GM23338 (cell line): ENCODE measurements at regions not wholly inside any gene's neighbourhood (a gene's known extent, or its start where the extent isn't known, plus 50 kb on each side); places are given as distances from the start of the nearest gene placed in this dataset.
A peak's percentile ranks its signal among the peaks of the same experiment; 100 is the strongest.

ENCODE experiments used
- ATAC-seq: fragments of 200-7000 bp; cut with Tn5 transposase; 3 replicates; pipeline ENCODE4 v1.9.1; 2020
- DNase-seq: peaks from one replicate; pipeline ENCODE4 v3.0.0-alpha.2; 2015; ENCODE audit warnings: low spot score
- H2AFZ ChIP-seq: fragments of 200-600 bp; sonication (generic); 2 replicates; pipeline ENCODE4 v1.8.0; 2016; ENCODE audit warnings: antibody characterized with exemption, mild to moderate bottlenecking, moderate library complexity
- H3F3A ChIP-seq: fragments of 200-600 bp; sonication (generic); replicated peaks from 2 replicates; pipeline ENCODE4 v1.8.0; 2017; ENCODE audit warnings: antibody characterized with exemption, mixed run types, low read depth
- H3K27ac ChIP-seq: fragments of 200-600 bp; sonication (generic); 2 replicates; pipeline ENCODE4 v1.6.1; 2016; ENCODE audit warnings: low read depth
- H3K27me3 ChIP-seq: fragments of 200-600 bp; sonication (generic); 2 replicates; pipeline ENCODE4 v1.8.0; 2016; ENCODE audit warnings: mild to moderate bottlenecking, mixed run types, moderate library complexity; ENCODE audit not compliant: insufficient read depth
- H3K36me3 ChIP-seq: fragments of 200-600 bp; sonication (generic); 2 replicates; pipeline ENCODE4 v1.8.0; 2016; ENCODE audit warnings: mild to moderate bottlenecking; ENCODE audit not compliant: insufficient read depth
- H3K4me1 ChIP-seq: fragments of 200-600 bp; sonication (generic); 2 replicates; pipeline ENCODE4 v1.8.0; 2016; ENCODE audit warnings: mild to moderate bottlenecking, moderate library complexity; ENCODE audit not compliant: insufficient read depth
- H3K4me2 ChIP-seq: fragments of 200-600 bp; sonication (generic); 2 replicates; pipeline ENCODE4 v1.7.1; 2017; ENCODE audit warnings: mixed run types
- H3K4me3 ChIP-seq: fragments of 200-600 bp; sonication (generic); 2 replicates; pipeline ENCODE4 v1.6.1; 2016; ENCODE audit warnings: mixed run types
- H3K79me2 ChIP-seq: fragments of 200-600 bp; sonication (generic); replicated peaks from 2 replicates; pipeline ENCODE4 v1.8.0; 2017; ENCODE audit warnings: mild to moderate bottlenecking; ENCODE audit not compliant: insufficient read depth
- H3K9me2 ChIP-seq: fragments of 200-600 bp; sonication (generic); 2 replicates; pipeline ENCODE4 v1.8.0; 2017; ENCODE audit not compliant: insufficient read depth
- H4K20me1 ChIP-seq: fragments of 200-600 bp; sonication (generic); replicated peaks from 2 replicates; pipeline ENCODE4 v1.8.0; 2017; ENCODE audit warnings: mild to moderate bottlenecking; ENCODE audit not compliant: insufficient read depth
- H3K27ac Mint-ChIP-seq: 2 replicates; pipeline ENCODE4 v1.8.0; 2020; ENCODE audit warnings: inconsistent platforms, mild to moderate bottlenecking, moderate library complexity, mixed read lengths
- H3K27me3 Mint-ChIP-seq: 3 replicates; pipeline ENCODE4 v1.8.0; 2022; ENCODE audit warnings: low read depth, mild to moderate bottlenecking, moderate library complexity, mixed read lengths, inconsistent platforms; ENCODE audit not compliant: insufficient read depth, poor library complexity
- H3K36me3 Mint-ChIP-seq: 3 replicates; pipeline ENCODE4 v1.8.0; 2021; ENCODE audit warnings: low read depth, mild to moderate bottlenecking, inconsistent platforms, moderate library complexity, mixed read lengths
- H3K4me1 Mint-ChIP-seq: 3 replicates; pipeline ENCODE4 v1.8.0; 2020; ENCODE audit warnings: mild to moderate bottlenecking, inconsistent platforms, mixed read lengths
- H3K4me3 Mint-ChIP-seq: 3 replicates; pipeline ENCODE4 v1.8.0; 2021; ENCODE audit warnings: moderate library complexity, mild to moderate bottlenecking, inconsistent platforms, mixed read lengths
- H3K9me3 Mint-ChIP-seq: 3 replicates; pipeline ENCODE4 v1.8.0; 2020; ENCODE audit warnings: moderate library complexity, mild to moderate bottlenecking, inconsistent platforms, mixed read lengths
- CREB1 ChIP-seq: fragments of 250-450 bp; sonication (Bioruptor Pico); IDR thresholded peaks from 2 replicates; pipeline ENCODE4 v1.5.0; 2020; ENCODE audit warnings: low read depth, mild to moderate bottlenecking, moderate library complexity
- EZH2 ChIP-seq: fragments of 200-600 bp; sonication (generic); IDR thresholded peaks from one replicate; pipeline ENCODE4 v1.8.0; 2017; ENCODE audit warnings: antibody characterized with exemption, mild to moderate bottlenecking, low read depth; ENCODE audit not compliant: unreplicated experiment
- EZH2phosphoT487 ChIP-seq: fragments of 200-600 bp; sonication (generic); IDR thresholded peaks from one replicate; pipeline ENCODE4 v1.8.1; 2018; ENCODE audit warnings: antibody characterized with exemption; ENCODE audit not compliant: unreplicated experiment
- JUNB ChIP-seq: IDR thresholded peaks from one replicate; pipeline ENCODE4 v1.6.1; 2016; ENCODE audit warnings: antibody characterized with exemption; ENCODE audit not compliant: unreplicated experiment
- STAT1 ChIP-seq: IDR thresholded peaks from one replicate; pipeline ENCODE4 v1.6.1; 2016; ENCODE audit warnings: antibody characterized with exemption; ENCODE audit not compliant: unreplicated experiment
- ZNF114 ChIP-seq: fragments of 250-450 bp; sonication (Bioruptor Pico); IDR thresholded peaks from 2 replicates; pipeline ENCODE4 v1.5.0; 2020; ENCODE audit warnings: mild to moderate bottlenecking, moderate library complexity
- ZNF331 ChIP-seq: fragments of 250-450 bp; sonication (Bioruptor Pico); IDR thresholded peaks from 2 replicates; pipeline ENCODE4 v1.5.0; 2020; ENCODE audit warnings: low read depth, mild to moderate bottlenecking, moderate library complexity
- TF ChIP-seq, protein P1 (sequence below): IDR thresholded peaks from 2 replicates; pipeline ENCODE4 v1.6.1; 2016; ENCODE audit warnings: antibody characterized with exemption
- TF ChIP-seq, protein P2 (sequence below): IDR thresholded peaks from one replicate; pipeline ENCODE4 v1.6.1; 2018; ENCODE audit warnings: antibody characterized with exemption; ENCODE audit not compliant: unreplicated experiment
- TF ChIP-seq, protein P3 (sequence below), 2 experiments: fragments of 200-600 bp in 1 of 2; sonication (generic) in 1 of 2; conservative IDR thresholded peaks; 2 replicates each; pipeline versions ENCODE4 v1.5.1 to v1.6.1; 2016 to 2017; ENCODE audit warnings: antibody characterized with exemption in 2 of 2, low read depth in 2 of 2, mild to moderate bottlenecking in 2 of 2, moderate library complexity in 1 of 2

DNA sequence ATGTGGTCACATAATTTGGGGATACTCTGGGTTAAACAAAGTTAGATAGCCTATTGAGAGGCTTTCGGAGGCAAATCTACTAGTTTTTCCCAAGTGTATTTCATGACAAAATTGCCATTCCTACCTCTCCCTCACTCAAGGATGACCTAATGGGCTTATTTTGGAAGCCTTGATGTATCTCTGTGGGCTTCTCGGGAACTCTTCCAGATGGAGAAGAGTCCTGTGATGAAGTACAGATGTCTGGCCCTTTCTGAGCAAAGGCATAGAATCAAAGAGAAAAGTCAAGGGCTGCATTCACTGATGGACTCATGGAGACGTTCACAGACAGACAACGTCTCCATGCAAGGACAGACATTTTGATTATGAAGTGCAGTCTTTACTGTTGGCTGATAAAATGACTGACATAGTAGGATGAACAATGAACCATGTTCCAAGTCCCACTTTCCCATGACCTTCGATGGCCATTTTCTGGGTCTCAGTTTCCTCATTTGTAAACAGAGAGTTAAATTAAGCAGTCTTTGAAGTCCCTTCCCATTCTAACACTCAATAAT, 347.2 kb upstream of the CD180 start:
- H3K4me1 Mint-ChIP-seq, result no peaks in the 10 kb centered on the region
- ATAC-seq (no peak), DNase-seq (no peak)
- TF ChIP-seq CREB1 (CRISPR knock-in tag) (no peak), STAT1 (no peak), ZNF331 (no peak), ZNF114 (CRISPR knock-in tag) (no peak), EZH2phosphoT487 (no peak)
- TF ChIP-seq, protein P1, sequence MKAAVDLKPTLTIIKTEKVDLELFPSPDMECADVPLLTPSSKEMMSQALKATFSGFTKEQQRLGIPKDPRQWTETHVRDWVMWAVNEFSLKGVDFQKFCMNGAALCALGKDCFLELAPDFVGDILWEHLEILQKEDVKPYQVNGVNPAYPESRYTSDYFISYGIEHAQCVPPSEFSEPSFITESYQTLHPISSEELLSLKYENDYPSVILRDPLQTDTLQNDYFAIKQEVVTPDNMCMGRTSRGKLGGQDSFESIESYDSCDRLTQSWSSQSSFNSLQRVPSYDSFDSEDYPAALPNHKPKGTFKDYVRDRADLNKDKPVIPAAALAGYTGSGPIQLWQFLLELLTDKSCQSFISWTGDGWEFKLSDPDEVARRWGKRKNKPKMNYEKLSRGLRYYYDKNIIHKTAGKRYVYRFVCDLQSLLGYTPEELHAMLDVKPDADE, result no peak
- Histone ChIP-seq H3K4me2 (no peak overlapping the region), H3K9me2 (no peaks in the 10 kb centered on the region), H3K27me3 (no peaks in the 10 kb centered on the region), H3K27ac (no peak overlapping the region), H3K4me1 (no peaks in the 10 kb centered on the region), H3F3A (no peaks in the 10 kb centered on the region), H3K4me3 (no peak overlapping the region), H3K36me3 (no peaks in the 10 kb centered on the region), H4K20me1 (no peaks in the 10 kb centered on the region), H2AFZ (no peak overlapping the region), H3K79me2 (no peaks in the 10 kb centered on the region)
- no peaks in the 10 kb centered on the region; the same call in 2 of the 3 replicates for H3K9me3 Mint-ChIP-seq
- H3K4me3 Mint-ChIP-seq, result no peak overlapping the region
- H3K27me3 Mint-ChIP-seq, result no peaks in the 10 kb centered on the region
- no peaks in the 10 kb centered on the region for H3K36me3 Mint-ChIP-seq
- no peak overlapping the region for H3K27ac Mint-ChIP-seq

DNA sequence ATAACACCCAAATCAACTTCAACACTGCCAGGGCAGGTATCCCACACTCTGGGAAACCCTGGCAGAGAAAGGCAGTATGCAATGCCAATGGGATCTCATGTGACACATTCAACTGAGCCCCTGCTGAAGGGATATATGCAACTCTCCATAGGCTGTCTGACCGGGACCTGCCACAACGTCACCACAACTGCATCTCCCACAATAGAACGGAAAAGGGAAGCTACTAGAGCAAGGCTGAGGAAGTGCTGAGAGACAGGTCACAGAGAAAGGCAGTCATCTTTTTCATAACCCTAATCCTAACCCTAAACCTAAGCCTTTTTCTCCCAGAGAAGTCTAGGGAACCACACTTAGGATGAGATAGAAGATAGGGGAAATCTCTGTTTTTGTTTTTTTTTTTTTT, 345.9 kb upstream of the CD180 start:
- Histone ChIP-seq H4K20me1 (no peaks in the 10 kb centered on the region), H3F3A (no peaks in the 10 kb centered on the region), H3K4me2 (no peak overlapping the region), H3K4me3 (no peak overlapping the region), H3K27me3 (no peaks in the 10 kb centered on the region), H3K27ac (no peak overlapping the region), H3K36me3 (no peaks in the 10 kb centered on the region), H3K9me2 (no peaks in the 10 kb centered on the region), H2AFZ (0 out of 2 replicates have a peak overlapping the region, but pooled peaks have one; percentile 35), H3K79me2 (no peaks in the 10 kb centered on the region), H3K4me1 (no peaks in the 10 kb centered on the region)
- no peak for DNase-seq
- H3K4me1 Mint-ChIP-seq, result no peaks in the 10 kb centered on the region
- H3K27ac Mint-ChIP-seq, result no peak overlapping the region
- H3K27me3 Mint-ChIP-seq, result no peaks in the 10 kb centered on the region
- H3K36me3 Mint-ChIP-seq, result no peaks in the 10 kb centered on the region
- H3K4me3 Mint-ChIP-seq, result no peak overlapping the region
- no peaks in the 10 kb centered on the region; the same call in 2 of the 3 replicates for H3K9me3 Mint-ChIP-seq
- ATAC-seq, result no peak
- no peak for TF ChIP-seq EZH2phosphoT487
- TF ChIP-seq CREB1 (CRISPR knock-in tag), result no peak
- no peak for TF ChIP-seq EZH2
- no peak for TF ChIP-seq ZNF331
- TF ChIP-seq, protein P2, sequence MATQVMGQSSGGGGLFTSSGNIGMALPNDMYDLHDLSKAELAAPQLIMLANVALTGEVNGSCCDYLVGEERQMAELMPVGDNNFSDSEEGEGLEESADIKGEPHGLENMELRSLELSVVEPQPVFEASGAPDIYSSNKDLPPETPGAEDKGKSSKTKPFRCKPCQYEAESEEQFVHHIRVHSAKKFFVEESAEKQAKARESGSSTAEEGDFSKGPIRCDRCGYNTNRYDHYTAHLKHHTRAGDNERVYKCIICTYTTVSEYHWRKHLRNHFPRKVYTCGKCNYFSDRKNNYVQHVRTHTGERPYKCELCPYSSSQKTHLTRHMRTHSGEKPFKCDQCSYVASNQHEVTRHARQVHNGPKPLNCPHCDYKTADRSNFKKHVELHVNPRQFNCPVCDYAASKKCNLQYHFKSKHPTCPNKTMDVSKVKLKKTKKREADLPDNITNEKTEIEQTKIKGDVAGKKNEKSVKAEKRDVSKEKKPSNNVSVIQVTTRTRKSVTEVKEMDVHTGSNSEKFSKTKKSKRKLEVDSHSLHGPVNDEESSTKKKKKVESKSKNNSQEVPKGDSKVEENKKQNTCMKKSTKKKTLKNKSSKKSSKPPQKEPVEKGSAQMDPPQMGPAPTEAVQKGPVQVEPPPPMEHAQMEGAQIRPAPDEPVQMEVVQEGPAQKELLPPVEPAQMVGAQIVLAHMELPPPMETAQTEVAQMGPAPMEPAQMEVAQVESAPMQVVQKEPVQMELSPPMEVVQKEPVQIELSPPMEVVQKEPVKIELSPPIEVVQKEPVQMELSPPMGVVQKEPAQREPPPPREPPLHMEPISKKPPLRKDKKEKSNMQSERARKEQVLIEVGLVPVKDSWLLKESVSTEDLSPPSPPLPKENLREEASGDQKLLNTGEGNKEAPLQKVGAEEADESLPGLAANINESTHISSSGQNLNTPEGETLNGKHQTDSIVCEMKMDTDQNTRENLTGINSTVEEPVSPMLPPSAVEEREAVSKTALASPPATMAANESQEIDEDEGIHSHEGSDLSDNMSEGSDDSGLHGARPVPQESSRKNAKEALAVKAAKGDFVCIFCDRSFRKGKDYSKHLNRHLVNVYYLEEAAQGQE, result no peak
- no peak for TF ChIP-seq JUNB
- TF ChIP-seq STAT1, result no peak
- TF ChIP-seq, protein P3, sequence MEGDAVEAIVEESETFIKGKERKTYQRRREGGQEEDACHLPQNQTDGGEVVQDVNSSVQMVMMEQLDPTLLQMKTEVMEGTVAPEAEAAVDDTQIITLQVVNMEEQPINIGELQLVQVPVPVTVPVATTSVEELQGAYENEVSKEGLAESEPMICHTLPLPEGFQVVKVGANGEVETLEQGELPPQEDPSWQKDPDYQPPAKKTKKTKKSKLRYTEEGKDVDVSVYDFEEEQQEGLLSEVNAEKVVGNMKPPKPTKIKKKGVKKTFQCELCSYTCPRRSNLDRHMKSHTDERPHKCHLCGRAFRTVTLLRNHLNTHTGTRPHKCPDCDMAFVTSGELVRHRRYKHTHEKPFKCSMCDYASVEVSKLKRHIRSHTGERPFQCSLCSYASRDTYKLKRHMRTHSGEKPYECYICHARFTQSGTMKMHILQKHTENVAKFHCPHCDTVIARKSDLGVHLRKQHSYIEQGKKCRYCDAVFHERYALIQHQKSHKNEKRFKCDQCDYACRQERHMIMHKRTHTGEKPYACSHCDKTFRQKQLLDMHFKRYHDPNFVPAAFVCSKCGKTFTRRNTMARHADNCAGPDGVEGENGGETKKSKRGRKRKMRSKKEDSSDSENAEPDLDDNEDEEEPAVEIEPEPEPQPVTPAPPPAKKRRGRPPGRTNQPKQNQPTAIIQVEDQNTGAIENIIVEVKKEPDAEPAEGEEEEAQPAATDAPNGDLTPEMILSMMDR (conservative IDR thresholded peaks at IDR 0.05; ENCODE audit: low read depth in 2 of 2), result no peak
